Neural progenitor cell (in vitro differentiated cells): ENCODE measurements at regions not wholly inside any gene's neighbourhood (a gene's known extent, or its start where the extent isn't known, plus 50 kb on each side); places are given as distances from the start of the nearest gene placed in this dataset.
A peak's percentile ranks its signal among the peaks of the same experiment; 100 is the strongest.

Source experiments
- DNase-seq: peaks from one replicate; pipeline ENCODE4 v3.0.0-alpha.2; 2016; ENCODE audit warnings: low spot score
- H2AFZ ChIP-seq: fragments of 200-600 bp; sonication (generic); replicated peaks from 2 replicates; pipeline ENCODE4 v1.6.1; 2016; ENCODE audit warnings: antibody characterized with exemption
- H3F3A ChIP-seq: fragments of 200-600 bp; sonication (generic); 2 replicates; pipeline ENCODE4 v1.6.1; 2016; ENCODE audit warnings: antibody characterized with exemption, low read depth
- H3K27ac ChIP-seq: fragments of 200-600 bp; sonication (generic); 2 replicates; pipeline ENCODE4 v1.5.1; 2016; ENCODE audit warnings: mild to moderate bottlenecking
- H3K27me3 ChIP-seq: fragments of 200-600 bp; sonication (generic); 2 replicates; pipeline ENCODE4 v1.6.1; 2016; ENCODE audit warnings: mild to moderate bottlenecking, moderate library complexity
- H3K36me3 ChIP-seq: fragments of 200-600 bp; sonication (generic); 2 replicates; pipeline ENCODE4 v1.5.1; 2016
- H3K4me1 ChIP-seq: fragments of 200-600 bp; sonication (generic); 2 replicates; pipeline ENCODE4 v1.6.1; 2016; ENCODE audit warnings: mixed run types
- H3K4me2 ChIP-seq: fragments of 200-600 bp; sonication (generic); 2 replicates; pipeline ENCODE4 v1.6.1; 2016
- H3K4me3 ChIP-seq: fragments of 200-600 bp; sonication (generic); 2 replicates; pipeline ENCODE4 v1.5.1; 2016
- H3K79me2 ChIP-seq: fragments of 200-600 bp; sonication (generic); 2 replicates; pipeline ENCODE4 v1.6.1; 2016; ENCODE audit warnings: low read depth
- H3K9ac ChIP-seq: fragments of 200-600 bp; sonication (generic); 2 replicates; pipeline ENCODE4 v1.6.1; 2016
- H3K9me3 ChIP-seq: fragments of 200-600 bp; sonication (generic); 2 replicates; pipeline ENCODE4 v1.5.1; 2016; ENCODE audit warnings: low read depth
- H4K20me1 ChIP-seq: fragments of 200-600 bp; sonication (generic); 2 replicates; pipeline ENCODE4 v1.6.1; 2016; ENCODE audit warnings: low read depth
- H3K27ac Mint-ChIP-seq: 3 replicates; pipeline ENCODE4 v1.8.0; 2021; ENCODE audit warnings: mixed read lengths
- H3K27me3 Mint-ChIP-seq: 2 replicates; pipeline ENCODE4 v1.8.0; 2022; ENCODE audit warnings: low read depth, mild to moderate bottlenecking, inconsistent platforms, moderate library complexity, mixed read lengths; ENCODE audit not compliant: insufficient read depth
- H3K36me3 Mint-ChIP-seq: 3 replicates; pipeline ENCODE4 v1.8.0; 2021; ENCODE audit warnings: mixed read lengths
- H3K4me1 Mint-ChIP-seq: 3 replicates; pipeline ENCODE4 v1.8.0; 2021; ENCODE audit warnings: mixed read lengths
- H3K4me3 Mint-ChIP-seq: 3 replicates; pipeline ENCODE4 v1.8.0; 2021; ENCODE audit warnings: mild to moderate bottlenecking, moderate library complexity, mixed read lengths
- H3K9me3 Mint-ChIP-seq: 3 replicates; pipeline ENCODE4 v1.8.0; 2020; ENCODE audit warnings: mixed read lengths
- EZH2 ChIP-seq: fragments of 200-600 bp; sonication (generic); IDR thresholded peaks from 2 replicates; pipeline ENCODE4 v1.6.1; 2017; ENCODE audit warnings: antibody characterized with exemption, mild to moderate bottlenecking, moderate library complexity
- EZH2phosphoT487 ChIP-seq: fragments of 200-600 bp; sonication (generic); IDR thresholded peaks from 2 replicates; pipeline ENCODE4 v1.6.1; 2017; ENCODE audit warnings: antibody characterized with exemption
- TF ChIP-seq, protein P1 (sequence below): fragments of 200-600 bp; sonication (generic); IDR thresholded peaks from 2 replicates; pipeline ENCODE4 v1.5.1; 2017; ENCODE audit warnings: antibody characterized with exemption, mild to moderate bottlenecking

DNA sequence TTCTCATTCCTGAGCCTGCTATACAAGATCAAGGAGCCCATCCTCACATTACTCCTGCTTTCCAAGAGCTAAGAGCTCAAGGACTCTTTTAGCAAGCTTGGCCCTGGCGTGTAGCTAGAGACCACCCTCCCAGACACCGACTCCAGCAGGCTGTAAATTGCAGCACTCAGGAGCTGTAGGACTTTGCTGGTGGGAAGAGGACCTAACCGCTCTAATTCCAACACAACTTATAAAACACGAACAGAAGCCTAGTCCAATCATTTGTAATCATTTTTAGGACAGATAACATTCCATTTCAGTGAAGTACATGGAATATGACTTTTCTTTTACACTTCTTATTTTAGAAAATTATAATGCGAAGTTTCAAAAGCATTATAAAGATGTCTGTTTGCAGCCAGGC, 219.9 kb downstream of the NXNL2 start:
- Mint-ChIP-seq H3K4me3 (no peak overlapping the region), H3K36me3 (no peaks in the 10 kb centered on the region), H3K27me3 (peaks cover 4% of the 10 kb centered on the region), H3K4me1 (peaks cover 36% of the 10 kb centered on the region), H3K27ac (no peak overlapping the region), H3K9me3 (peaks cover 13% of the 10 kb centered on the region)
- TF ChIP-seq EZH2 (no peak), EZH2phosphoT487 (no peak)
- TF ChIP-seq, protein P1, sequence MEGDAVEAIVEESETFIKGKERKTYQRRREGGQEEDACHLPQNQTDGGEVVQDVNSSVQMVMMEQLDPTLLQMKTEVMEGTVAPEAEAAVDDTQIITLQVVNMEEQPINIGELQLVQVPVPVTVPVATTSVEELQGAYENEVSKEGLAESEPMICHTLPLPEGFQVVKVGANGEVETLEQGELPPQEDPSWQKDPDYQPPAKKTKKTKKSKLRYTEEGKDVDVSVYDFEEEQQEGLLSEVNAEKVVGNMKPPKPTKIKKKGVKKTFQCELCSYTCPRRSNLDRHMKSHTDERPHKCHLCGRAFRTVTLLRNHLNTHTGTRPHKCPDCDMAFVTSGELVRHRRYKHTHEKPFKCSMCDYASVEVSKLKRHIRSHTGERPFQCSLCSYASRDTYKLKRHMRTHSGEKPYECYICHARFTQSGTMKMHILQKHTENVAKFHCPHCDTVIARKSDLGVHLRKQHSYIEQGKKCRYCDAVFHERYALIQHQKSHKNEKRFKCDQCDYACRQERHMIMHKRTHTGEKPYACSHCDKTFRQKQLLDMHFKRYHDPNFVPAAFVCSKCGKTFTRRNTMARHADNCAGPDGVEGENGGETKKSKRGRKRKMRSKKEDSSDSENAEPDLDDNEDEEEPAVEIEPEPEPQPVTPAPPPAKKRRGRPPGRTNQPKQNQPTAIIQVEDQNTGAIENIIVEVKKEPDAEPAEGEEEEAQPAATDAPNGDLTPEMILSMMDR = no peak
- H3K27me3 ChIP-seq = no peaks in the 10 kb centered on the region
- H3K4me2 ChIP-seq = no peak overlapping the region
- no peaks in the 10 kb centered on the region for H4K20me1 ChIP-seq
- peaks cover 5% of the 10 kb centered on the region for H3K4me1 ChIP-seq
- H2AFZ ChIP-seq = no peak overlapping the region
- no peak for DNase-seq
- no peak overlapping the region for H3K27ac ChIP-seq
- no peaks in the 10 kb centered on the region for H3K79me2 ChIP-seq
- no peaks in the 10 kb centered on the region for H3K36me3 ChIP-seq
- H3K9ac ChIP-seq = no peak overlapping the region
- no peaks in the 10 kb centered on the region for H3K9me3 ChIP-seq
- H3F3A ChIP-seq = no peaks in the 10 kb centered on the region
- no peak overlapping the region for H3K4me3 ChIP-seq

- Histone ChIP-seq H3K9me3 (no peaks in the 10 kb centered on the region), H3K4me3 (no peak overlapping the region), H2AFZ (no peak overlapping the region), H3K4me1 (peaks cover 5% of the 10 kb centered on the region), H3K79me2 (no peaks in the 10 kb centered on the region), H3F3A (no peaks in the 10 kb centered on the region), H3K27me3 (no peaks in the 10 kb centered on the region), H3K4me2 (no peak overlapping the region), H4K20me1 (no peaks in the 10 kb centered on the region), H3K36me3 (no peaks in the 10 kb centered on the region), H3K27ac (no peak overlapping the region), H3K9ac (no peak overlapping the region)
- Mint-ChIP-seq H3K27ac (peak overlapping the region; percentile 11), H3K4me1 (peaks cover 36% of the 10 kb centered on the region), H3K36me3 (peaks cover 2% of the 10 kb centered on the region), H3K4me3 (no peak overlapping the region), H3K27me3 (peaks cover 4% of the 10 kb centered on the region), H3K9me3 (peaks cover 4% of the 10 kb centered on the region)
- TF ChIP-seq EZH2phosphoT487 (no peak), EZH2 (no peak)
- TF ChIP-seq, protein P1 = no peak
- DNase-seq = no peak
Measured at GRCh38 chr9:88757406-88758010, 222.5 kb downstream of the NXNL2 start.

GRCh38 chr9:88759364-88759763, 224.4 kb downstream of the NXNL2 start:
- H3K36me3 Mint-ChIP-seq = peaks cover 2% of the 10 kb centered on the region
- Histone ChIP-seq H3K79me2 (no peaks in the 10 kb centered on the region), H2AFZ (peak overlapping the region; percentile 60), H3K4me1 (peaks cover 5% of the 10 kb centered on the region), H3K4me2 (no peak overlapping the region), H3K27me3 (no peaks in the 10 kb centered on the region), H3K36me3 (no peaks in the 10 kb centered on the region), H3K27ac (no peak overlapping the region), H3K4me3 (no peak overlapping the region), H3K9ac (no peak overlapping the region), H3K9me3 (no peaks in the 10 kb centered on the region), H3F3A (no peaks in the 10 kb centered on the region), H4K20me1 (no peaks in the 10 kb centered on the region)
- H3K4me1 Mint-ChIP-seq = peaks cover 24% of the 10 kb centered on the region
- no peak overlapping the region for H3K27ac Mint-ChIP-seq
- peaks cover 4% of the 10 kb centered on the region for H3K27me3 Mint-ChIP-seq
- peaks cover 5% of the 10 kb centered on the region for H3K9me3 Mint-ChIP-seq
- no peak for DNase-seq
- H3K4me3 Mint-ChIP-seq = no peak overlapping the region
- TF ChIP-seq EZH2phosphoT487 (no peak), EZH2 (no peak)
- TF ChIP-seq, protein P1 = no peak
